ENCODE measurements at regions not wholly inside any gene's neighbourhood (a gene's known extent, or its start where the extent isn't known, plus 50 kb on each side); places are given as distances from the start of the nearest gene placed in this dataset.

GRCh38 chr10:70998086-70998485, 109.7 kb upstream of the PCBD1 start:
- TF ChIP-seq CTCF (IDR thresholded peaks at IDR 0.05) (no peak), POLR2AphosphoS5 (IDR thresholded peaks at IDR 0.05; ENCODE audit: low read depth, low read length) (no peak), TCF7L2 (IDR thresholded peaks at IDR 0.05; ENCODE audit: low read depth, low read length) (no peak), REST (IDR thresholded peaks at IDR 0.05; ENCODE audit: insufficient read depth in 1 of 2, low read depth in 2 of 2, low read length in 1 of 2) (no peak), SIN3A (IDR thresholded peaks at IDR 0.05; ENCODE audit: borderline replicate concordance, insufficient read depth, low read depth, low read length) (no peak)

Measured in Panc1 (cell line).